ENCODE measurements at regions not wholly inside any gene's neighbourhood (a gene's known extent, or its start where the extent isn't known, plus 50 kb on each side); places are given as distances from the start of the nearest gene placed in this dataset.

GRCh38 chr5:165786073-165786472 is 2280.7 kb downstream of the MAT2B start:
- TF ChIP-seq SMC3 (conservative IDR thresholded peaks at IDR 0.05; ENCODE audit: poor library complexity), result no peak
- TF ChIP-seq, protein P1, sequence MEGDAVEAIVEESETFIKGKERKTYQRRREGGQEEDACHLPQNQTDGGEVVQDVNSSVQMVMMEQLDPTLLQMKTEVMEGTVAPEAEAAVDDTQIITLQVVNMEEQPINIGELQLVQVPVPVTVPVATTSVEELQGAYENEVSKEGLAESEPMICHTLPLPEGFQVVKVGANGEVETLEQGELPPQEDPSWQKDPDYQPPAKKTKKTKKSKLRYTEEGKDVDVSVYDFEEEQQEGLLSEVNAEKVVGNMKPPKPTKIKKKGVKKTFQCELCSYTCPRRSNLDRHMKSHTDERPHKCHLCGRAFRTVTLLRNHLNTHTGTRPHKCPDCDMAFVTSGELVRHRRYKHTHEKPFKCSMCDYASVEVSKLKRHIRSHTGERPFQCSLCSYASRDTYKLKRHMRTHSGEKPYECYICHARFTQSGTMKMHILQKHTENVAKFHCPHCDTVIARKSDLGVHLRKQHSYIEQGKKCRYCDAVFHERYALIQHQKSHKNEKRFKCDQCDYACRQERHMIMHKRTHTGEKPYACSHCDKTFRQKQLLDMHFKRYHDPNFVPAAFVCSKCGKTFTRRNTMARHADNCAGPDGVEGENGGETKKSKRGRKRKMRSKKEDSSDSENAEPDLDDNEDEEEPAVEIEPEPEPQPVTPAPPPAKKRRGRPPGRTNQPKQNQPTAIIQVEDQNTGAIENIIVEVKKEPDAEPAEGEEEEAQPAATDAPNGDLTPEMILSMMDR (IDR thresholded peaks at IDR 0.05; ENCODE audit: poor library complexity, severe bottlenecking), result no peak
- no peak for TF ChIP-seq TAF1 (IDR thresholded peaks at IDR 0.05; ENCODE audit: low read depth)
- no peak for TF ChIP-seq EP300 (conservative IDR thresholded peaks at IDR 0.05; ENCODE audit: poor library complexity, severe bottlenecking)
- TF ChIP-seq MXI1 (conservative IDR thresholded peaks at IDR 0.05; ENCODE audit: poor library complexity, severe bottlenecking), result no peak
- no peak for TF ChIP-seq POLR2AphosphoS5 (IDR thresholded peaks at IDR 0.05)
- no peak for TF ChIP-seq EZH2 (IDR thresholded peaks at IDR 0.05; ENCODE audit: borderline replicate concordance, insufficient read depth, low read length, poor library complexity, severe bottlenecking)
